Posterior vena cava (tissue), 2 donors: ENCODE measurements at regions not wholly inside any gene's neighbourhood (a gene's known extent, or its start where the extent isn't known, plus 50 kb on each side); places are given as distances from the start of the nearest gene placed in this dataset.

Experiments
- DNase-seq: peaks from one replicate; pipeline ENCODE4 v3.0.0-alpha.2; 2020; ENCODE audit warnings: low spot score
- intact Hi-C, 2 donors: fragments of 100-400 bp; cut with DNase I; formaldehyde crosslinking; loops; one replicate each; pipeline versions ENCODE4 v1.14.1 to v1.14.2; 2022 to 2023
- donor health status: DM: yes; HTN: yes; CAD: no.
- donor health status: DM: yes; HTN: yes; CAD: no.

DNA sequence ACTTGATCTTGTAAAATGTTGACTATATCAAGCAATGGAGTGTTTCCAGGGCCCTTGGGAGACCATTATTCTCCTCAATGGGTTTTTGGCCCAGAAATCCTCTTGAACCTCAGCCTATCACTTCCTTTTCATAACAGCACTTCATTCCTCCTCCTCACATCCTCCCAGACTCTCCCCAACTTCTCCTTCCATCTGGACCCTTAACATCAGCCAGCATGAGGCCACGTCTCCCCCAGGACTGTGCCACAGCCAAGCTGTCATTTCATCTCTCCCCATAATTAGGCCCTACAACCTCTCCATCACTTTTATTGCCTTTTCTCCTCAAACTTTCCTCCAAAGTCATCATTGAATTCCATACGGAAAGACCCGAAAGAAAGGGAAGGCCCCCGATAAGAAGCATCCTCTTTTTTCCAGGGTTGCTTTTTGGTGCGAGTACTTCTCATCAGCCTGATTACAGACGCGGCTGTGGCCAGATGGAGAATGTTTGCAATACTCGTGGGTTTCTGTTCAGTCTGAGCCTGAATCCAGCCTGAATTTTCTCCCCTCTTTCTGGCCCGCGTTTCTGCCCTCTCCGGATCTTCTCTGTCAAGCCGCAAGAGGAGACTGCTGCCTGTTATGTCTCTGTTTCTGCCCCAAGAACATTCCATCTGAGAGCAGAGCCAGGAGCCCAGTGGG, 52.7 kb upstream of the SLC25A33 start:
- intact Hi-C loops, result loop anchor here in 1 of 2 donors (5.0 to 10.0 kb wide), 2 partner anchors 214 to 372 kb away; no protein-coding TSS in a partner anchor
- no peak for DNase-seq
